GM19372 (cell line): ENCODE measurements at regions not wholly inside any gene's neighbourhood (a gene's known extent, or its start where the extent isn't known, plus 50 kb on each side); places are given as distances from the start of the nearest gene placed in this dataset.
"Not testable (repeated sequence)": the region's sequence is repeated elsewhere in the genome, so short reads cannot be mapped to it uniquely, and the experiment has no call there.

Source experiments
- ATAC-seq: cut with Tn5 transposase; IDR thresholded peaks from one replicate; pipeline ENCODE4 v1.9.1; 2021; ENCODE audit warnings: mild to moderate bottlenecking, low read depth, moderate library complexity; ENCODE audit not compliant: unreplicated experiment

DNA sequence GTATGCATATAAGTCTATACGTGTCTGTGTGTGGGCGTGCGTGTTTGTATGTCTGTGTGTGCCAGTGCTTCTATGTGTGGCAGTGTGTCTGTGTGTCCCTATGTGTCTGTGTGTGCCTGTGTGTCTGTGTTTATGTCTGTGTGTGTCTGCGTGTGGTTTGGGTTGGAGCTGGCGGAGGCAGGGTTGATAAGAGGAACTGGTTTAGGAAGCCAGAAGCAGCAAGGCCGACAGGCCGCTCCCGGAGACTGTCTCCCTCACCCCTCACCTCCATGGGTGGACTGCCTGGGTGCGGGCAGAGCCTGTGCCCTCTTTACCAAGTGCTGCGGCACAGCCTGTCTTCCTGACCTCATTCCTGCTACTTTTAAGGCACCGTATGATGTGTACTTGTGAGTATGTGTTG is 327.1 kb upstream of the B3GAT1 start:
- no peak for ATAC-seq

DNA sequence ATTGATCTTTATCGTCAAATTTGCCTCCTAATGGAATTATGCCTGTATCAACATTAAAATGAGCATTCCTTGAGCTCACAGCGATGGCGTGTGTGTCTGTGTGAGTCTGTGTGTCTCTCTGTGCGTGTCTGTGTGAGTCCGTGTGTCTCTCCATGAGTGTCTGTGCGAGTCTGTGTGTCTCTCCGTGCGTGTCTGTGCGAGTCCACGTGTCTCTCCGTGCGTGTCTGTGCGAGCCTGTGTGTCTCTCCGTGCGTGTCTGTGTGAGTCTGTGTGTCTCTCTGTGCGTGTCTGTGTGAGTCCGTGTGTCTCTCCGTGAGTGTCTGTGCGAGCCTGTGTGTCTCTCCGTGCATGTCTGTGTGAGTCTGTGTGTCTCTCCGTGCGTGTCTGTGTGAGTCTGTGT is 326.5 kb upstream of the B3GAT1 start:
- no peak for ATAC-seq

DNA sequence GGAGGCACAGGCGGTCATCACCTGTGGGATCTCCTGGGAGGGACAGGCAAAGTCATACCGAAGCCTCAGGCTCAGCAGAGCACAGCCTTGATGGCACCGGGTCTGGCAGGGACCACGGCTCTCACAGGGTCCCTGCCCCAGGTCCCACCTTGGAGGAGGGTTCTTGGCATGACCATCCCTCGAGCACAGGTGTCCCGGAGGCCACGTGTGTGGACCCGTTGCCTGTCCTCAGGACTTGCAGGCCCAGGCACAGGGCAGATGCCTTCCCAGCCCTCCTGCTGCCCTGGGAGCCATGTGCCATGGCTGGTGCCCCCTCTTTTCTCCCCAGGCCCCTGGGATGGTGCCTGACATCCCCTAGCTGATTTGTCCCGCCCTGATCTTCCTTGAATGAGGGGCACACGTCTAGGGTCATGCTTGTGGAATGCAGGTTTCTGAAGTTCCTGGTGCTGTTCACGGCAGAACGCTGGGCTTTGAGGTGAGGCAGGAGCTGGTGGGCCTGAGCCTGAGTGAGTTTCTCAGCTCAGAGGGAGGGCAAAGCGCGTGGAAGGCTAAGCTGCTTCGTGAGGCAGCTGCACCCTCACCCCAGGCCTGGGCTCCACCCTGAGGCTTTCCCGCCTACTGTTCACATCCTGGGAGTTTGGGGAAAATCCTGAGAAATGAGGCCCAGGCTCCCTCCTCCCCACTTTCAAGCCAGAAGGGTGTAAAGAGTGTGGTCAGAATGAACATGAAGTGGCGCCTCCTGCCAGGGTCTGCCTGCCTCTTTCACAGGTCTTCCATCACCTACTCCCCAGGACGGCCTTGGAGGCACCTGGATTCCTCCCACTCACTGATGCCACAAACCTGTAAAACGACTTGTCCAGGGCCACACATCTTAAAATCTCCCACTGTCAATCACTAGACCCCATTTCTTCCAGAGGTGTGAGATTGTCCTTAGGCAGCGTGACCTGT is 325.8 kb upstream of the B3GAT1 start:
- no peak for ATAC-seq

DNA sequence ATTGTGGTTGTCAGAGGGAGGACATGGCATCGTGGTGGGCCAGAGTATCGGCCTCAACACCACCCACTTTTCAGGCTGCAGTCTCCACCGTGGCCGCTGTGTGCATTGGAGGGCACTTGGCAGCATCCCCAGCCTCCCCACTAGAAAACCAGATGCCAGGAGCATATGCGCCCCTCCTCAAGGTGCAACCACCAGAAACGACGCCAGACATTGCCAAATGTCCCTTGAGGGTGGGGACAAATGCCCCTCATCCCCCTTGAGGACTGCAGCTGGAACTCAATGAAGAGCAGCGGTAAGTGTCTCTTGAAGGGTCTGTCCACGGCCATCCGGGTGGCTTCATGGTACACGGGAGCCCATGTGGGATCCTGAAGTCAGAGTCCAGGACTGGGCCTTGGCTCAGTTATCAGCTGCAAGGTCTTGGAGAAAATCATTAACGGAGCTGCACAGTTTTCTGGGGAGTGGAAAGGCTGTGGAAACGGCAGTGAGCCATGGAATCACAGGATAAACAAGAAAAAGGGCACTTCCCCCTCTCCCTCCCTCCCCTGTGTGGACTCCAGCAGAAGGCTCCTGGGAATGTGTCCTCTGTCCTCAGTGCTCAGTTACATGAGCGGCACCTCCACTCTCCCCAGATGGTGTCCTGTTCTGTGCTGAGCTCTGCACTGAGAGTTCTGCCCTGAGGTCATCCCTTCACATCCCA is 324.4 kb upstream of the B3GAT1 start:
- no peak for ATAC-seq

DNA sequence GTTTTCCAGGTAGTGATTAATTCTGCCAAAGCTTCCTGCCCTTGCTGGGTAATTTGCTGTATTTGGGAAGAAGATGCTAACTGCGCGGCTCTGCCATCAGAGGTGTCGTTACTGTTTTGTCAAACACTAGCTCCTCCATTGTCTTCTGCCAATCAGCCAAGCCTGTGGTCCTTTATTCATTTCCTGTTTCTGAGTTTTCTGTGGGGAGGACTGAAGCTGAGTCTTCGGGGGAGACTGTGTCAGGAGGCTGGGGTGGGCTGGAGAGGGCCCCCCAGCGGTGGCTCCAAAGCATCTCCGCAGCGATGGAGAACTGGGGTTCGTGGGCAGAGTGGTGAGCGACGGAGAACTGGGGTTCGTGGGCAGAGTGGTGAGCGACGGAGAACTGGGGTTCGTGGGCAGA is 322.9 kb upstream of the B3GAT1 start:
- ATAC-seq = no peak

DNA sequence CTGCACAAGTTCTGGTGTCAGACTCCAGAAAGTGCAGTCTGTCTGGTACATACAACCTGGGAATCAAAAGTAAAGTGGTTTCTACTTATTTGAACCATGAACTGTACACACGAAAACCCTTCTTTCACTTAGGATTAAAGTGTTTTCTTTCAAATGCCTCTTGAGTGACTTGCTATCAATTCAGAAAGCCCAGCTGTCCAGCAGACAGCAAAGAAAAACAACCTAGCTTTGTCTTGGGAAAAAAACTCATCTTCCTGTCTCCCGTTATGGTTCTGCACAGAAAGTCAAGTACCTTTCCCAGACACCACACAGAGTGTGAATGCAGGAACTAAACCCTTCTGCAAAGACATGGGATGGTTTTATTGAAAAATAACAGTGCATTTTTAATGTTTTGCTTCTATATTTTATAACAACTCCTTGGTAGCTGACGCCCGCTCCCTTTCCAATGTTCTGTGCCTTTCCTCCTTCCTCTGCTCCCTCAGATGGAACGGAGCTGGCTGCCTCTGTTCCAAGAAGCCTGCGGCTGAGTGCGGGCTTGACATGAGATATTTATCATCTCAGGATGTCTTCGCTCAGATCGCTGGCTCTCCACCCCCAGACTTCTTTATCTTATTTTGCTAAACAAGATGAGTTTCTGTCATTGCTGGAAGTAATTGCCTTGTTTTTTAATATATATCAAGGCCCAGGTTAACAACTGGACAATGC is 322.3 kb upstream of the B3GAT1 start:
- no peak for ATAC-seq

DNA sequence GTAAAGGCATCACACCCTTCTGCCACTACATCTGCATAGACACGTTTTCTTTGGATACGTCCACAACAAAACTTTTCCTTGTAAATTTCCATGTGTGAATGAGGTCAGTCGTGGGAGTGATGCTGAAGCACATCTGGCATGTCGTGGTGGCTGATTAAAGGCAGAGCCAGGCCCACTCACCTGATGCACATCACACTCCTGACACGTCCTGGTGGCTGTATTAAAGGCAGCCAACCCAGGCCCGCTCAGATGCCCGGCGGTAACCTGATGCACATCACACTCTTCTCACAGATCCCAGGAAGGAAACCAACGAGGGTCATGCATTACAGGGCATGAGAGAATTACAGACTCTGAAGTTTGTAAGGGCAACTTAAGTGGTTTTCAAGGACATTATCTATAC is 321.6 kb upstream of the B3GAT1 start:
- ATAC-seq = no peak

DNA sequence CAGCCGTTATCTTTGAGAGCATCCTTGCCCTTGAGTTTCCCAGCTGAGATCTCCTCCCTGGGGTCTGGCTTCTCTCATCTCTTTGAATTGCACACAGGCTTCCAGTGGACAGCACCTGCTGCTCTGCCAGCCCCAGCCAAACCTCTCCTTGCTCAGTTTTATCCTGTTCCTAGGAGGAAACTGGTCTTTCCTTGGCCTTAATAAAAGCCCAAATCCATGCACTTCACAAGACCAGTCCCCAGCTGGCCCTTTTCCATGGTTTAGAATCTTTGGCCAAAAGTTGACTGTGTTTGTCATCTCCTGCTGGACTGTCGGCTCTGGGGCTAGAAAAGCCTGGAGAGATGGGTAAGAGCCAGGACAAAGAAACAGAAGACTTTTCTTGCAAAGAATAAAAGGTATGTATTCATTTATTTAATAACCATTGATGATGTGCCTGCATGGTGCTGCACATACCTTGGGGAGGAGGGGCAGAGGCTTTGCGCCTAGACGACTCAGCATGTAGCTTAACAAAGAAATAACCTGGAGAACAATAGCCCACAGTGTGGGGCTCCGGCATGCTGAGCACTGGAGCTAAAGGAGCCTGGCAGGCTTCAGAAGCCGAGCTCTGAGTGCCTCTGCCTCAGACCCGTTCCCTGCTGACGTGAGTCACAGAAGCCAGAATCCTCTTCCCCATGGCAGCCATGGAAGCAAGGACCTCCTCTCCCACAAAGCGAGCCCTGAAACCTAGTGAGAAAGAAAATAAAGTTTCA is 319.3 kb upstream of the B3GAT1 start:
- ATAC-seq = no peak

DNA sequence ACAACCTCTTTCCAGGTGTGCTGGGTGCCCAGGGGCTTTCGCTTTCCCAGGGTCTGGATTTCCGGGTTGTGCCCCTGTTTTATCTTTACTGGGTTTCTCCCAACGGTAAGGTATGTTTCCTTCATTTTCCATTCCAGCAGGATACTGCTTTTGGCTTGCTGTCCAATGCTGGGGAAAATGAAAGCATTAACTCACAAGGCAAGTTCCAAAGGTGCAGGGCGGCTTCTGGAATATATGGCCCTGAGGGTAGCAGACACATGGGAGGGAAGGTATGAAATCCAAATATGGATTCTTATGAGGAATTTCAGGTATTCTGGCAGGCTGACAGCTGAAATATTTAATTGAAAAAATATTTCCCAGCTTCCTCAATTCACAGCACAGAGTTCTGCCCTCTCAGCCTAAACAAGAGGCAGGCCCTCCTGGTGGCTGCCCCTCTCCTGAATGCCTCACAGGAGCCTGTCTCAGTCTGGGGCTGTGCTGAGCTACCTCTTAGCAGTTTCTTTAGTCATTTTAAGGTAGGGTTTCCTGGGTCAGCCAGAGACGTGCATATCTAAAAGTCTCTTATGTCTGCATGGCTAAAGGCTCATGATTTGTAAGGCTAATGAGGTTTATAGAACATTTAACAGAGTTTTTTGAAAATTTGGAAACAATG is 318.6 kb upstream of the B3GAT1 start:
- no peak for ATAC-seq

DNA sequence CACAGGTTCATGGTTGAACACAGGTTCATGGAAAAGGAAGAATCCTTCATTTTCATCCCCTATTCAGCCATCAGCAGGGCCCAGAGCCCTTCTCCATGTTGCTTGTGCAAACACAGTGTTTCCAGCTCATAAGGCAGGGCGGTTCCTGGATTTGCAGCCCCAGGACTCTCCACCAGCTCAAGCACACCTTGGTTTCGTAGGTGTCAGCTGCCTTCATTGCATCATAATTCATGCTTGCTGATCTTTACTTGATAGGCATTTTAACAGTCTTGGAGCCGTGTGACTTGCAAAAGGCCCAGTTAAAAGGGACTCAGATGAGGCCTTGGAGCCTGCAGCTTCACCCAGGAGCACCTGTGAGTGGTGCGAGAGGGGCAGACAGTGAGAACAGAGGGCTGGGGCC is 318.1 kb upstream of the B3GAT1 start:
- no peak for ATAC-seq

DNA sequence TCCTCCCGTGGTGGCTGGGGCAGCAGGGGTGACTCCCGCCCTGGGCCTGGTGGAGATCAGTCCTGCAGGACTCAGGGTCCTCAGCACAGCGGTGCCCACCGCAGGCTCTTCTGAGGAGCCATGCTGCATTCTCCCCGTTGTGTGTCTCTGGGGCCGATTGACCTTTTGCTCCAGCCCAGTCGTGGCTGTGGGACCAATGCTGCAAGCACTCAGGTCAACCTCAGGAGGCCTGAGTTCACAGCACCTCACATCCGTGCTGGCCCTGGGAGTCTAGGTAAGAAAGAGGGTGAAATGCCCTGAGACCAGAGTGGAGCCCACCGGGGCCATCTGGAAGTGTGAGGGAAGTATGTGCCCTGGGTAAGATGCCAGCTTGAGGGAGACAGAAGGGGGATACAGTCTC is 316.1 kb upstream of the B3GAT1 start:
- no peak for ATAC-seq

DNA sequence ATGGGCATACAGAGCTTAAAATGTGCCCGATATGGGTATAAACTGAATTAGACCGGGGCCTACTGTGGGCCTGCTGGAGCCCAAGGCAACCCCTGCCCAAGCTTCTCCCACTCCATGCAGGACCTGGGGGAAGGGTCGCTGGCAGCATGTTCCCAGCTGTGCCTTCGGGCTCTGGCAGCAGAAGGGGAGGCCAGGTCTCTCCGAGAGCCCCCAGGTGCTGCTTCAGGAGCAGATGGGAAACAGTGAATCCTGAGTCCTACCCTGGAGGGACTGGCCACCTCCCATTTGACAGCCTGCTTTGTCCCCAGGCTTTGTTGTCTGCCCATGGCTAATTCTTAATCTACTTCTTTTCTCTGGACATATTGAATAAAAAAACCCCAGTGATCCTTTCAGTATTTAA is 315.6 kb upstream of the B3GAT1 start:
- no peak for ATAC-seq

DNA sequence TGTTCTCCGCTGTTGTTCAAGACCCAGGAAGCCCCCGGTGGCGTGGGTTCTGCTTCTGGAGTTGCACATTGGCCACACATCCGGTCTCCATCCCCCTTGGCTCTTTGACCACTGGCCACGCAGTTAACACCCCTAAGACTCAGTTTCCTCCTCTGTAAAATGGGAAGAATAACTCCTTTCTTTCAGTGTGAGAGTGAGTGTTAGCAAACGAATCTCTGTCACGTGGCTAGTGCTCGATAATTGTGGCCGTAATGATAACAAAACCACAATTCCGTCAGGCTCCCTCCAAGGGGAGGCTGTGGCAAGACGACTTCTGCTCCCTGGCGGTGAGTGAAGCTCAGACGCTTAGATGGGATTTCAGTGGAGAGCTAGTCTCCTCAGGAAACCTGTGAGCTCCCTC is 315.2 kb upstream of the B3GAT1 start:
- no peak for ATAC-seq

DNA sequence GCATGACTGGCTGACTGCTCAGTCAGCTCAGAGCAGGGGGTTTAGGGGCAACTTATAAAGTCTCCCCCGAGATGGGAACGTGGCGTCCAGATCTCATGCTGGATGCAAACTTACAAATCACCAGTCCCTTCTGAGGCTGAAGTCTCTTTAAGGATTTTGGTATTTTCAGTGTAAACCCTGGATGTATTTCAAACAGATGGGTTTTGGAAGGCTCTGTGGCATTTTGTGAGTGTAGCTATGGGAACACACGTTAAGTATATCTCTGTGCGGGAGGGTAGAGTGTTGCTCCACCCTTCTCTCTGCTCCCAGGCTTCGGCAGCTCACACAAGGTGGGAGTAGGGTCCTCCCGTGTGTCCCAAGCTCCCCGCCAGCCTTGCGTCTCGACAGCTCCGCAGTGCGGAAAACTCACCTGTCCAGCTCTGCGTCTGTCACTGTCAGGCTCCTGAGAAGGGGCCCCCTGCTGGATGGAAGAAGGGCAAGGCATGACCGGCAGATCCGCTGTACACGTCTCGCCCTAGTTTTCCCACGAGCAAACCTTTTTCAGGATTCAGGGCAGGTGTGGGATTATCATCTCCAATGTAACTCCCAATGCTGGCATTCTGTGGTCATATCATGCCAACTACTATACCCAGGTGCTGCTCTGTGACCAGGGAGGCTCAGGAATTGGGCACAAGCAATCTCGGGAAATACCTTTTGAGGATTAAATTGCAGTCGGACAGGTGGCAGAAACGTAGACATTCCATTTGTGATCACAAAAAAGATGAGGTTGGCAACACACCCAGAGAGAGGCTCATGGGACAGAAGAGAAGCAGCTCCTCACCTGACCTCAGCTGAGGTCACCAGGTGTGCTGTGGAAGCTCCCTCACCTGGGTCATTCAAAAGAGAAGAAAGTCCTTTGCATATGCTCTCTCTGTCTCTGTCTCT is 313.9 kb upstream of the B3GAT1 start:
- no peak for ATAC-seq

DNA sequence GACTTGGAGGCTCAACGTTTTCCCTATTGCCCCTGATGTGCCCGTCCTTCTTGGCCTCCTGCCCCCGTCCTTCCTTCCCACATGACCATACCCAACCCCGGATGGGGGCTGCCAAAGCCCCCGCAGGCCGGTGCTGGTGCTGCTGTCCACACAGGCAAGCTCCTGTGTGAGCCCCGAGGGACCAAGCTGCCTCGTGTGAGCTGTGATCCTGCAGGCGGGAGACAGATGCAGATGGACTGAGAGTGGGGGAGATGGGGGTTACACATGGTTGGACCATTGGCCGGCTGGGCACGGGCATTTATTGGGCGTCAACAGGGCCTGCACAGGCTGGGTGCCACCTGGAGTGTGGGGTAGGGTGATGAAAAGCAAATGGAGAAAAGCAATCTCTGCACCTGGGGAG is 313.2 kb upstream of the B3GAT1 start:
- ATAC-seq = no peak

DNA sequence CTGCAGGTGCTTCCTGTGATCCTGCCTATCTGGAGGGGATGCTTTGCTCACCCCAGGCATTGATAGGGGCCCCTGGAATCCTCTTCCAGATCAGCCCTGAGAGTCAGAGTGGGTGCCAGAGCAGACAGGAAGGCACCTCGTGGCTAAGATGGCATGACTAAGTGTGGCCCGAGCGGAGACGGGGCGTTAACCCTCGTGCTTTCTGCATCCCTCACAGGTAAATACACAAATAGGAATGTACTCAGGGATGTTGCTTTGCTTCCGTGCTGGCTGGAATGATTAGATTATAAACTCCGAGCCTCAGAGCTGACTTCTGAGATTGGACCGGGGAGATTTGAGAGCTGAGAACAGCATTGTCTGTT is 312.7 kb upstream of the B3GAT1 start:
- no peak for ATAC-seq

DNA sequence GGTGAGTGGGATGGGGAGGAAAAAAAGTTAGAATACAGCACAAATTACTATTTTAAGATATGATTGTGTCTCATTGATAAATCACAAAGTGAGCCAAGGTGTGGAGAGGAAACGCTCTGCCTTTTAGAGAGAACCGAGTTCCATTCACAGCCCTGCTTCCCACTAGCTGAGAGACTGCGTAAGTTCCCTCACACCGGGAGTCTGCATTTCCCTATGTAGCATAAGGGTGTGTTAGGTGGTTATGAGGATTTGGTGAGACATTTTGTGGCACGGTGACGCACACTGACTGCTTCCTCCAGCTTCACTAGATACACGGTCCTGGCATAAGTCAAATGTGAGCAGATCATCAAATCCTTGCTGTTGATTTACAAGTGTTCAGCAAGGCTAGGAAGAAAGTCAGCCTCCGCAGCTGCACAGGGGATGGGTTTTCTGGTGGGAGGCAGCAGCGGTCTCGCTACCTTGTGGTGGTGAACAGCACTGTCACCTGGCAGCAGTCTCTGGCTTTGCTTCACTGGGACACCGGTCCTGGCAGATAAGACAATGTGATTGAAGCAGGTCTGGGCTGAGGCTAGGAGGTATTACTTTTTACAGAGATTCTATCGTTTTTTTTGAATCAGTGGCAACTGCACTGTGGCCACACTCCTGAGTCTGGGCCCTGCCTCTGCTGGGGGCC is 312.2 kb upstream of the B3GAT1 start:
- ATAC-seq = no peak

DNA sequence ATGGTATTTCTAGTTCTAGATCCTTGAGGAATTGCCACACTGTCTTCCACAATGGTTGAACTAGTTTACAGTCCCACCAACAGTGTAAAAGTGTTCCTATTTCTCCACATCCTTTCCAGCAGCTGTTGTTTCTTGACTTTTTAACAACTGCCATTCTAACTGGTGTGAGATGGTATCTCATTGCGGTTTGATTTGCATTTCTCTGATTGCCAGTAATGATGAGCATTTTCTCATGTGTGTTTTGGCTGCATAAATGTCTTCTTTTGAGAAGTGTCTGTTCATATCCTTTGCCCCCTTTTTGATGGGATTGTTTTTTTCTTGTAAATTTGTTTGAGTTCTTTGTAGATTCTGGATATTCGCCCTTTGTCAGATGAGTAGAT is 308.6 kb upstream of the B3GAT1 start:
- not testable (repeated sequence) for ATAC-seq
